ENCODE measurements at regions not wholly inside any gene's neighbourhood (a gene's known extent, or its start where the extent isn't known, plus 50 kb on each side); places are given as distances from the start of the nearest gene placed in this dataset.

DNA sequence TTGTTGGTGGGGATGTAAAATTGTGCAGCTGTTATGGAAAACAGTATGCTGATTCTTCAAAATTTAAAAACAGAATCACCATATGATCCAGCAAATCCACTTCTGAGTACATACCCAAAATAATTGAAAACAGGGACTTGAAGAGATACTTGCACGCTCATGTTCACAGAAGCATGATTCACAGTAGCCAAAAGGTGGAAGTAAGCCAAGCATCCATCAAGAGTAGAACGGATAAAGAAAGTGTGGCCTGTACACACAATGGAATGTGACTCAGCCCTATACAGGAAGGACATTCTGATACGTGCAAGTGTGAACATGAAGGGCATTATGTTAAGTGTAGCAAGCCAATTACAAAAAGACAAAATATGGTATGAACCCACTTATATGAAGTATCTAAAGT is 696.7 kb upstream of the CELF2 start (continued):
- TF ChIP-seq ATF3 (IDR thresholded peaks at IDR 0.05; ENCODE audit: borderline replicate concordance, extremely low read depth, low read depth, low read length) = no peak
- TF ChIP-seq IKZF2 (IDR thresholded peaks at IDR 0.05) = no peak
- TF ChIP-seq YBX1 (IDR thresholded peaks at IDR 0.05) = no peak
- no peak for TF ChIP-seq MEF2B (IDR thresholded peaks at IDR 0.05; ENCODE audit: partially characterized antibody, poor library complexity, severe bottlenecking)
- TF ChIP-seq CREM (IDR thresholded peaks at IDR 0.05; ENCODE audit: low read depth) = no peak
- TF ChIP-seq PRDM15 (CRISPR knock-in tag; IDR thresholded peaks at IDR 0.05) = no peak
- no peak for TF ChIP-seq POU2F2 (IDR thresholded peaks at IDR 0.05; ENCODE audit: borderline replicate concordance, low read depth, low read length)

DNA sequence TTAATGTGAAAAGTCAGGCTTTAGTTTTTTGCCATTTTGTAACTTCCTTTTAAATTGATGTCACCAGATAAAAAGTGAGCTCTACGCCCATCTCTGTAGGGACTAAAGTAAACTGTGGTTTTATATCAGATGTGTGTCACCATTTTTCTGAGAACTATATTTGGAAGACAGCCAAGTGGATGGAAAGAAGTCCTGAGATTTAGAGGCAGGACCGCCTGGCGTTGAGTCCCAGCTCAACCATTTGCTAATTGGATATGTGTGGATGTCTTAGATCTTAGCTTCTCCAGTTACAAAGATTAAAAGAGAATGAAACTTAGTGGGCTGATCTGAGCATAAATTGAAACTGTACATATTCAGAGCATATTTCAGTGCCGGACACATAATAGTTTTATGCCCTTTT is 691.6 kb upstream of the CELF2 start:
- no peak for ATAC-seq
- in situ Hi-C loops (cut with MboI) (no loop called here), intact Hi-C loops (cut with micrococcal nuclease; ENCODE audit: unreplicated experiment) (no loop called here)
- Histone ChIP-seq H4K20me1 (ENCODE audit: control insufficient read depth, insufficient read depth) (no peaks in the 10 kb centered on the region), H2AFZ (ENCODE audit: control insufficient read depth, low read depth, low read length) (no peak overlapping the region), H3K9me3 (replicated peaks; ENCODE audit: control insufficient read depth, insufficient read depth, low read length) (no peaks in the 10 kb centered on the region), H3K4me3 (no peak overlapping the region), H3K27ac (ENCODE audit: control insufficient read depth, insufficient read depth) (no peak overlapping the region), H3K27me3 (replicated peaks in 1 of 2; ENCODE audit: control insufficient read depth in 2 of 2, insufficient read depth in 2 of 2, low read length in 1 of 2) (no peaks in the 10 kb centered on the region; a peak in 1 of 4 replicates), H3K36me3 (ENCODE audit: control insufficient read depth in 2 of 2, insufficient read depth in 2 of 2, low read length in 1 of 2) (no peaks in the 10 kb centered on the region), H3K4me2 (ENCODE audit: control insufficient read depth, insufficient read depth) (no peak overlapping the region), H3K4me1 (ENCODE audit: control insufficient read depth, insufficient read depth, low read length) (no peaks in the 10 kb centered on the region), H3K9ac (ENCODE audit: control insufficient read depth, insufficient read depth, low read length) (no peak overlapping the region), H3K79me2 (ENCODE audit: control insufficient read depth, insufficient read depth, low read length) (no peaks in the 10 kb centered on the region)
- RAD21 ChIA-PET (ENCODE audit: unreplicated experiment) = no interaction called here
- no peak for DNase-seq (ENCODE audit: low read depth, low spot score)
- FAIRE-seq = no peak
- 46% methylated on average over 4 of the region's 4 CpGs for WGBS (ENCODE audit: insufficient coverage, insufficient replicate concordance, low lambda C conversion rate, missing lambda C conversion rate)
- no peak for TF ChIP-seq PRDM15 (CRISPR knock-in tag; IDR thresholded peaks at IDR 0.05)
- TF ChIP-seq ATF7 (IDR thresholded peaks at IDR 0.05; ENCODE audit: low read depth) = no peak
- TF ChIP-seq, protein P1, sequence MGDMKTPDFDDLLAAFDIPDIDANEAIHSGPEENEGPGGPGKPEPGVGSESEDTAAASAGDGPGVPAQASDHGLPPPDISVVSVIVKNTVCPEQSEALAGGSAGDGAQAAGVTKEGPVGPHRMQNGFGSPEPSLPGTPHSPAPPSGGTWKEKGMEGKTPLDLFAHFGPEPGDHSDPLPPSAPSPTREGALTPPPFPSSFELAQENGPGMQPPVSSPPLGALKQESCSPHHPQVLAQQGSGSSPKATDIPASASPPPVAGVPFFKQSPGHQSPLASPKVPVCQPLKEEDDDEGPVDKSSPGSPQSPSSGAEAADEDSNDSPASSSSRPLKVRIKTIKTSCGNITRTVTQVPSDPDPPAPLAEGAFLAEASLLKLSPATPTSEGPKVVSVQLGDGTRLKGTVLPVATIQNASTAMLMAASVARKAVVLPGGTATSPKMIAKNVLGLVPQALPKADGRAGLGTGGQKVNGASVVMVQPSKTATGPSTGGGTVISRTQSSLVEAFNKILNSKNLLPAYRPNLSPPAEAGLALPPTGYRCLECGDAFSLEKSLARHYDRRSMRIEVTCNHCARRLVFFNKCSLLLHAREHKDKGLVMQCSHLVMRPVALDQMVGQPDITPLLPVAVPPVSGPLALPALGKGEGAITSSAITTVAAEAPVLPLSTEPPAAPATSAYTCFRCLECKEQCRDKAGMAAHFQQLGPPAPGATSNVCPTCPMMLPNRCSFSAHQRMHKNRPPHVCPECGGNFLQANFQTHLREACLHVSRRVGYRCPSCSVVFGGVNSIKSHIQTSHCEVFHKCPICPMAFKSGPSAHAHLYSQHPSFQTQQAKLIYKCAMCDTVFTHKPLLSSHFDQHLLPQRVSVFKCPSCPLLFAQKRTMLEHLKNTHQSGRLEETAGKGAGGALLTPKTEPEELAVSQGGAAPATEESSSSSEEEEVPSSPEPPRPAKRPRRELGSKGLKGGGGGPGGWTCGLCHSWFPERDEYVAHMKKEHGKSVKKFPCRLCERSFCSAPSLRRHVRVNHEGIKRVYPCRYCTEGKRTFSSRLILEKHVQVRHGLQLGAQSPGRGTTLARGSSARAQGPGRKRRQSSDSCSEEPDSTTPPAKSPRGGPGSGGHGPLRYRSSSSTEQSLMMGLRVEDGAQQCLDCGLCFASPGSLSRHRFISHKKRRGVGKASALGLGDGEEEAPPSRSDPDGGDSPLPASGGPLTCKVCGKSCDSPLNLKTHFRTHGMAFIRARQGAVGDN (IDR thresholded peaks at IDR 0.05) = no peak
- TF ChIP-seq JUND (IDR thresholded peaks at IDR 0.05; ENCODE audit: low read depth, low read length) = no peak
- TF ChIP-seq NRF1 (conservative IDR thresholded peaks at IDR 0.05; ENCODE audit: low read depth, low read length) = no peak
- no peak for TF ChIP-seq IKZF1 (conservative IDR thresholded peaks at IDR 0.05)
- SMC1A ChIA-PET (ENCODE audit: uncharacterized antibody, unreplicated experiment) = no interaction called here
- BruUV-seq (replicated peaks) = no TSS peak
- POLR2A ChIA-PET = no interaction called here
- CTCF ChIA-PET = no interaction called here
